Endothelial cell of hepatic sinusoid (primary cell): ENCODE measurements at regions not wholly inside any gene's neighbourhood (a gene's known extent, or its start where the extent isn't known, plus 50 kb on each side); places are given as distances from the start of the nearest gene placed in this dataset.
"Not testable (repeated sequence)": the region's sequence is repeated elsewhere in the genome, so short reads cannot be mapped to it uniquely, and the experiment has no call there.

Source experiments
- in situ Hi-C: cut with HindIII; loops from 2 replicates; pipeline ENCODE4 v1.10.0; 2017; ENCODE audit warnings: low sequenced_read_pairs

DNA sequence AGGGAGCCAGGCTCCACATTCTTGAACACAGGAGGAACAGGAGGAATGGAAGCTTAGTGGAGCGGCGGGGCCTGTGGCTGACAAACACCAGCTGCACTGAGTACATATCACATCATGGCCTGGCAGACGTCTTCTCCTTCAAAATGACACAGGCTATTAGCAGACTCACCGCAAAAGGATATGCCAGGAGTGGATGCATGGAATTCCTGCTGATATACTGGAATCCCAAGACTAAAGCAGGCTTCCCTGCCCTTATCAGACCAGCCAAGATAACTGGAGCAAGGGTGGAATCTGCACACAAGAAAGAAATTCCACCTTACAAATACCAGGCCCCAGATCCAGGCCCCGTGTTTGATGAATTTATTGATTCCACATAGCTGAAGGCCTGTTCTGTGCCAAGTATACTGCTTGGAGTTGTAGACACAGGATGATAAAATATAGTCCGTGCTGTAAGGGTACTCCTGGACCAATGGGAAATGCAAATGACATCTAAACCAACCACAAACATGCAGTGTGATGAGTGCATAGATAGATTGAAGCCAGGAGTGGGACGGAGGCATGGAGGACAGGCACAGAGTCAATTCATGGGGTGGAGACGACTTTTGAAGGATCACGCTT, 480.5 kb upstream of the ZMIZ1 start:
- in situ Hi-C loops, result loop anchor here (10.0 kb wide), 1 partner anchor 544 kb away; no protein-coding TSS in a partner anchor

DNA sequence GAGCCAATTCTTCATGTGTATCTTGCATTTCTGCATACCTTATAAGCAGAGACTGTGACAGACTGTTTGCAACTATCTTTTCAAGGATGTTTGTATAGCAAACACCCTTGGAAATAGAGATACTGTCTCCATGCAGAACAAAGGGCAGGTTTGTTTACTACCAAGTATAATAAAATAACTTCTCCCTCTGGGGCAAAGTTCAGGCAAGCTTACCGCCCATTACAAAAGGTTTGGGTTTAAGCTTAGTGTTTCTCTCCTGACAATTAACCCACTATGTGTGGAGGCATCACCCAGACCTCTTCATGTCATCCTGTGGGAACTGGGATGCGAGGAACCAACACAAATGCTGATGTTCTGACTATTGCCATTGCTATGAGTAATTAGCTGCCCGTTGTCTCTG, 479.1 kb upstream of the ZMIZ1 start:
- in situ Hi-C loops, result loop anchor here (10.0 kb wide), 1 partner anchor 545 kb away; no protein-coding TSS in a partner anchor

DNA sequence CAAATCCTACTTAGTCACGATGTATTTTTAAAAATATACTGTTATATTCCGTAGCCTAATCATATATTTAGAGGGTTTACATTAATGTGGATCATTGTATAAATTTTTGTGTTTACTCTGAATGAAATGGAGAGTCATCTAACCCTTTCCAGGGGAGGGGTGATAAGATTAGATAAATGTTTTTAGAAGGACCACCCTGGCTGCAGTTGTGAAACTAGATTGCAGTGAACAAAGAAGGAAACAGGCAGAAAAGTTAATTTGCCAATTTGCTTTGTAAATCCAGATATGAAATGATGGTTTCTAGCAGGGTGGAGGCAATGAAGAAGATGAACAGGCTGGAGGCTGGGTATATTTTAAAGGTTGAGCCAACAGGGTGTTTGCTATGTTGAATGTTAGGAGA, 477.7 kb upstream of the ZMIZ1 start:
- in situ Hi-C loops, result no loop called here

GRCh38 chr10:78594559-78595268, 474.1 kb upstream of the ZMIZ1 start:
- in situ Hi-C loops, result no loop called here

- in situ Hi-C loops, result no loop called here
Measured at GRCh38 chr10:78595269-78595619, 473.5 kb upstream of the ZMIZ1 start.

- in situ Hi-C loops, result no loop called here
Measured at GRCh38 chr10:78596556-78596955, 472.2 kb upstream of the ZMIZ1 start.

DNA sequence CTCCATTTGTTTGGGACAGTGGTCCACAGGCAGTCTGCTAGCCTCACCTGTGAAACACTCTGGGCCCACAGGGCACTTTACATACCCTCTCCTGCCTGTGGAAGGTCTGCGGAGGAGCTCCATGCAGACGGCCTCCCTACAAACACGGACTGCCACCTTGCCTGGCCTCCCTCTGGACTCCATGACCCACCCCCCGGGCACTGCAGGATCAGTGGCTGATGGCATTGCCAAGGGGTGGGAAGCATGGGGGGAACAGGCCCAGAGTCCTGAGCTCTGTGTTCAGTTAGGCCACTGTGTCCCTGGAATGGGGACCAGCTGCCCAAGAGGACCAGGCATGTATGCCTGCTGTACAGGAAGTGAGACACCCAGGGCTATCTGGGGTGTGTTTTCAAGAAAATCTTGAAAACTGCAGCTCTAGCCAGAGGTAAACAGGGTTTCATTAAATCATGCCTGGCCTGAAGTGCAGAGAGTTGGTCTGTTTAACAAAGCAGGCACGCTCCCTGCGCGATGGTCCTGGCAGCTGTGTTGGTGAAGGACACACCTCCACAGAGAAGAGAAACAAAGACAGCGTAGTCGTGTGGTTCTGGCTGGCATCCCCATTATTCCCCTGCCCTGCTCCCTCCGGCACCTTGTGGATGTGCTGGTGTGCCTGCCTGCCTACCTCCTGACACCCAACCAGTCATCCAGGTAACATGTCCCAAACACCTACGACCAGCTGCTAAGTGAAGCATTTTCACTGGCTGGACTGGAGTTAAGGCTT, 470.8 kb upstream of the ZMIZ1 start:
- in situ Hi-C loops, result no loop called here

GRCh38 chr10:78599122-78599853, 469.5 kb upstream of the ZMIZ1 start:
- in situ Hi-C loops, result no loop called here

DNA sequence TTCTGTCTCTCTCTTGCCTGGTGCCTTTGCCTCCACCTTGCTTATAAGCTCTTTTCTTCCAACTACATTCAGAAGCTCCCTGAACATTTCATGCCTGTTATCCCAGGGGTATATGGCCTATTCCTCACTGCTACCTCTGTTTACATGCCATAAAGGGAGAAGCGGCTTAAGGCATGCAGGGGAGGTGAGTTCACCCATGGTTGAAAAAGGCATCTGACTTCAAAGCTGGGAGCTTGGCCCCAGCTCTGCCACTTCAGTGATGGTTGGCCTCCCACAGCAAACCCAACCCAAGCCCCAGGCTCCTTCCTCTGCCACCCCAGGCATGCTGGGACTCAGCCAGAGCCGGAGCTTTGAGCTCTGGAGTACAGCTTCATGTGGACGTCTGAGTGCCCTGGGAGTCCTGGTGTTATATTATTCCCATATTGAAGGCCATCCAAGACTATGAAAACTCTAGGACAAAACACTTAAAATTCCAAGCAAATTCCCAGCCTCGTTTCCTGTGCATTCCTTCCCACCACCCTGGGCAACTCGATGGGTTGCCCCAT, 468.6 kb upstream of the ZMIZ1 start:
- in situ Hi-C loops, result loop anchor here (5.0 kb wide), 1 partner anchor 57 kb away; no protein-coding TSS in a partner anchor

DNA sequence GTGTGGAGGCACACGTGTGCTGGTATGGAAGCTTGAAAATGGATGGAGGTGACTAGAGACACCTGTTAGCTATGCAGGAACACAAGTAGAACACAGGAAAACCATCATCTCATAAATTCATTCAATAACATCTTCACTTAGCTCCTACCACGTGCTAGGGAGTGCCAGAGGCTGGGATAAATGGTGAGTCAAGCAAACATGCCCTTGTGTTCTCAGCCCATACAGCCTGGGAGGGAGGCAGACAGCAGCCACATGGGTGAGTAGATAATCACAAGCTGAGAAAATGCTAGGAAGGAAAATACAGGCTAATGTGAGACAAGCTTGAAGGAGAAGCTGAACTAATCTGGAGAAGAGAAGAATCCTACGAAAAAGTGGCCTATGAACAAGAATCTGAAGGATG, 468.0 kb upstream of the ZMIZ1 start:
- in situ Hi-C loops, result loop anchor here (5.0 kb wide), 1 partner anchor 57 kb away; no protein-coding TSS in a partner anchor

DNA sequence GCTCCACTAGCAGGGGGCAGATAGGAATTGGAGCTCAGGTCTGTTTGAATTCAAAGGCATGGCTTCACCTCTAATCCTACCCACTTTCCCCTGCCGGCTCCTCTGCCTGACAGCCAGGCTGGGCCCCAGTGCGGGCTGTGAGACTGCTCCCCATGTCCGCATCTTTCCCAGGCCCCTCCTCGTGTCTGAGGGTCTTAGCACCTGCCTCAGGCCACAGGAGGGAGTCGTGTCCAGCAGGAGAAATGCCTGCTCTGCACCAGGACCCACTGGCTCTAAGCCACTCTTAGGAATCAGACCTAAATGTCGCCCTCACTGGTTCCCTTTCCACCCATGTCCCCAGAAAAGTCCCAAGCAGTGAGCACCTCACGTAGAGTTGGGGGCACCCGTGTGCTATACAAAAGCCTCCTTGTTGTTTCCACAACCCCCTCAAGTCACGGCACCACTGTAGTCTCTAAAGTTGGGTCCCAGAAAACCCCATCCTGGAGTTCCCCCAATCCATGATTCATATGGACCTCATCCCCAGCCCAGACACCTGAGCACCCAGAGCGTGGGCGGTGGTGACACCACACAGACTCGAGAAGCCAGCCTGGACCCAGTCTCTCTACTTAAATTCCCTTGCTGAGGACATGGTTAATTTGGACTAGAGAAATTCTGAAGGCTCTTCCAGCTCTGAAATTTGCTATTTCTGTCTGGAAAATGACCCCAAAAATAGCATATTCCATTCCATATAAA, 466.4 kb upstream of the ZMIZ1 start:
- in situ Hi-C loops, result loop anchor here (5.0 kb wide), 1 partner anchor 55 kb away; no protein-coding TSS in a partner anchor

DNA sequence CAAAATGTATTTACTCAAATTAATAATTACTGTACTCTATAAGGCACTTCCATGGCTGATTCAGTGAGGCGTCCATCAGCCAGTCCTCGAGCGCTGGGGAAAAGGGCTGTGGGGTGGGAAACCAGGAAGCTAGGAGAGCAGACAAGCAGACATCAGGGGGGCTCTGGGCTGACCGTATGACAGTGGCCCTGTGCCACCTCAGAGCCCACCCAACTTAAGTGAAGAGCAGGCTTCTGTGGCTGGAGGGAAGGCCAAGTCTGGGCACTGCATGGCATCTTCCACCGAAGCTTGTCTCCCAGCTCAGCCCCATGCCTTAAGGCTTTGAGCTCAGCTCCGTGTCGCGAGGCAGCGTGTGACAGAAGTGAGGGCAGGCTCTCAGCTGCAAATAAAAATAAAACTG, 464.5 kb upstream of the ZMIZ1 start:
- in situ Hi-C loops, result loop anchor here (5.0 kb wide), 1 partner anchor 53 kb away; no protein-coding TSS in a partner anchor

GRCh38 chr10:78604721-78605120, 464.0 kb upstream of the ZMIZ1 start:
- in situ Hi-C loops, result loop anchor here (5.0 kb wide), 1 partner anchor 53 kb away; no protein-coding TSS in a partner anchor

GRCh38 chr10:78605800-78606350, 462.9 kb upstream of the ZMIZ1 start:
- in situ Hi-C loops, result no loop called here

DNA sequence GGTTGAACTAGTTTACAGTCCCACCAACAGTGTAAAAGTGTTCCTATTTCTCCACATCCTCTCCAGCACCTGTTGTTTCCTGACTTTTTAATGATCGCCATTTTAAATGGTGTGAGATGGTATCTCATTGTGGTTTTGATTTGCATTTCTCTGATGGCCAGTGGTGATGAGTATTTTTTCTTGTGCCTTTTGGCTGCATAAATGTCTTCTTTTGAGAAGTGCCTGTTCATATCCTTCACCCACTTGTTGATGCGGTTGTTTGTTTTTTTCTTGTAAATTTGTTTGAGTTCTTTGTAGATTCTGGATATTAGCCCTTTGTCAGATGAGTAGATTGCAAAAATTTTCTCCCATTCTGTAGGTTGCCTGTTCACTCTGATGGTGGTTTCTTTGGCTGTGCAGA, 462.0 kb upstream of the ZMIZ1 start:
- in situ Hi-C loops, result not testable (repeated sequence)

DNA sequence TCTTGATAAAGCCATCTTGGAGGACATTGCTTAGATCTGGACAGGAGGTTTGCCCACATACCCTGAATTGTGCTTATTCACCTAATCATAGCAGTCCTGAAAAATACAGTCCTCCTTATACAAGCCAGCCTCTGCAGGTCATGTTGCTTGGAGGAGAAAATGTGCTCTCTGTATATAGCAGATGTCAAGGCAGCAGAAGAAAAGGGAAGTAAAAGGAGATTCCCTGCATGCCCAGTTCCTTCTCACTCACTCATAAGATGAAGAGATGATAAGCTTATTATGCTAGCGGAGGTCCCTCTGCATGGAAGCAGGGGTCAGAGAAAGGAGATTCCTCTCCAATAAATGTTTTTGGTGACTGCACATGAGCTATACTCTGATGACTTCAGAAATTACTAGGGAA, 458.8 kb upstream of the ZMIZ1 start:
- in situ Hi-C loops, result no loop called here

- in situ Hi-C loops, result no loop called here
Measured at GRCh38 chr10:78613132-78613531, 455.6 kb upstream of the ZMIZ1 start.

- in situ Hi-C loops, result no loop called here
Measured at GRCh38 chr10:78614267-78614666, 454.5 kb upstream of the ZMIZ1 start.

GRCh38 chr10:78614744-78615143, 454.0 kb upstream of the ZMIZ1 start:
- in situ Hi-C loops, result no loop called here
